ENCODE measurements at regions not wholly inside any gene's neighbourhood (a gene's known extent, or its start where the extent isn't known, plus 50 kb on each side); places are given as distances from the start of the nearest gene placed in this dataset.

DNA sequence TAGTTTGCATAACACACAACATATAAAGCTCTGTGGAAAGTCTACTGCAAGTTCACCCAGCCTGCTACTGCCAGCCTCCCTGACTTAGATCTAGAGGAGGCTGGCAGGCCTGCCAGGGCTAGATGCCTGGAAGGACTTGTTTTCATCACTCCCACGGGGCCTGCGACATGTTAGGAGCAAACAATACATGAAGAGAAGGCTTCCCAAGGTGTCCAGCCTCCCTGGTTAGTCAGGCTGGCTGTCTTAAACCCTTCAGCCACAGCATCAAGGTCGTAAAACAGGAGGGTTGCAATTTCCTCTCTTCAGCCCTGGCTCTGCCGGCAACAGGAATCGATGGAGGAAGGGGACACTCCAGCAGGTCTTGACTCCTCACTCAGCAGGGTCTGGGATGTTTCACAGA lies 104.5 kb downstream of the NGF start:
- no peak overlapping the region for H3K27ac Mint-ChIP-seq
- ATAC-seq (ENCODE audit: low read depth) (no peak), DNase-seq (ENCODE audit: low spot score in 2 of 2) (no peak)
- no peak overlapping the region for H3K4me3 Mint-ChIP-seq
- H3K36me3 Mint-ChIP-seq, result no peaks in the 10 kb centered on the region
- H3K9me3 Mint-ChIP-seq, result no peaks in the 10 kb centered on the region
- H3K27me3 Mint-ChIP-seq, result peaks cover 6% of the 10 kb centered on the region
- H3K4me1 Mint-ChIP-seq, result no peaks in the 10 kb centered on the region

DNA sequence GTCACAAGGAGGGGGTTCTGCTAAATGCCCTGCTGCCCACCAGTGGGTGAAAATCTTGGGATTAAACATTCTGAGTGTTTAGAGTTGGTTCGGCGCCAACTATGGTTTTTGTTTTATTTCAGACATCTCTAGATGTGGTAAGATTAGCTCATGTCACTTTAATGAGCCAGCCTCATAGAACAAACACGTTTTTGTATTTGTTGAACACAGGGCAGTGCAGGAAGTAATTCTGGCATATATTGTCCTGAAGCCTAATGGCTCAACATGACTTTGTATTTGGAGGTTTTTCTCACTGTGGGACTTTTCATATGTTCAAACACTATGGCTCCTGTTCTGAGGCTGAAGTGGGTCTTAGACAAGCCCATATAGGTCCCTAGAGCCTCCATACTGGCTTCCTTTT lies 107.8 kb downstream of the NGF start:
- Mint-ChIP-seq H3K36me3 (no peaks in the 10 kb centered on the region), H3K4me3 (no peak overlapping the region), H3K27me3 (peaks cover 2% of the 10 kb centered on the region), H3K27ac (no peak overlapping the region), H3K4me1 (no peaks in the 10 kb centered on the region), H3K9me3 (no peaks in the 10 kb centered on the region)
- no peak for ATAC-seq (ENCODE audit: low read depth)
- DNase-seq (ENCODE audit: low spot score in 2 of 2), result no peak

DNA sequence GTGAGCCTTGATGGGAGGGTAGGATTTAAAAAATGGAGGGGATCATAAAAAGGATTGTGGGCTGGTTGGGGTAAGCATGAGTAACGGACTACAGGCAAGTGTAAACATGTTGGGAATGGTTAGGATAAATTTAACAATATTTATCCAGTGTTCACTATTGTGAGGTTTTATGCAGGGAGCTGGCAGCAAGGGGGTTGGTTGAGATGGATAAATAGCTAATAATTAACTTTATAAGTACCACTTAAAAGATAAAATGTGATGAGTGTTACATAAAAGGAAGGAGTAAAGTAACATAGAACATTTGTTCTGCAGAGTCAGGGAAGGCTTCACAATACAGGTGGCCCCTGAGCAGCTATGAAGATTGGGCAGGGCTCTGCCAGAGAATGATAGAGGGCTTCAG lies 109.0 kb downstream of the NGF start:
- no peak for ATAC-seq (ENCODE audit: low read depth)
- DNase-seq (ENCODE audit: low spot score in 2 of 2), result no peak
- H3K9me3 Mint-ChIP-seq, result no peaks in the 10 kb centered on the region
- no peaks in the 10 kb centered on the region for H3K4me1 Mint-ChIP-seq
- H3K27ac Mint-ChIP-seq, result no peak overlapping the region
- H3K4me3 Mint-ChIP-seq, result no peak overlapping the region
- H3K27me3 Mint-ChIP-seq, result peaks cover 2% of the 10 kb centered on the region
- no peaks in the 10 kb centered on the region for H3K36me3 Mint-ChIP-seq

DNA sequence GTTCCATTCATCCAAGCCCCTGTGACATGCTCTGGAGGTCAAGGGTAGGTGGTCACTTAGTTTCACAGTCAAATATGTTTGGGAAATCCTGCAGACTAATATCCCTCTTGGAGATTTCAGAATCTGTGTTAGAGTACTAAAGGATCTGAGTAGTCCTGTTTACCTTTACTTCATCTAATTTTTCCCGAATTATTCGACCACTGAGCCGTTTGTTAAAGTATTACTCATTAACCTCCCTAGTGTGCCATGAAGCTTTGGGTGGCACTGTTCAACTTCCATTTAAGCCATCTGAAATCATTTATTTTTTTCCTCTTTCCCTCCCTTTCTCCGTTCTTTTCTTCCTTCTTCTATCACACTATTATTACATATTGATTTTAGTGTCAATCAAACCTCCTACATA lies 109.9 kb downstream of the NGF start:
- Mint-ChIP-seq H3K9me3 (no peaks in the 10 kb centered on the region), H3K36me3 (no peaks in the 10 kb centered on the region), H3K27ac (no peak overlapping the region), H3K4me3 (no peak overlapping the region), H3K4me1 (no peaks in the 10 kb centered on the region), H3K27me3 (peaks cover 2% of the 10 kb centered on the region)
- ATAC-seq (ENCODE audit: low read depth), result no peak
- no peak for DNase-seq (ENCODE audit: low spot score in 2 of 2)

DNA sequence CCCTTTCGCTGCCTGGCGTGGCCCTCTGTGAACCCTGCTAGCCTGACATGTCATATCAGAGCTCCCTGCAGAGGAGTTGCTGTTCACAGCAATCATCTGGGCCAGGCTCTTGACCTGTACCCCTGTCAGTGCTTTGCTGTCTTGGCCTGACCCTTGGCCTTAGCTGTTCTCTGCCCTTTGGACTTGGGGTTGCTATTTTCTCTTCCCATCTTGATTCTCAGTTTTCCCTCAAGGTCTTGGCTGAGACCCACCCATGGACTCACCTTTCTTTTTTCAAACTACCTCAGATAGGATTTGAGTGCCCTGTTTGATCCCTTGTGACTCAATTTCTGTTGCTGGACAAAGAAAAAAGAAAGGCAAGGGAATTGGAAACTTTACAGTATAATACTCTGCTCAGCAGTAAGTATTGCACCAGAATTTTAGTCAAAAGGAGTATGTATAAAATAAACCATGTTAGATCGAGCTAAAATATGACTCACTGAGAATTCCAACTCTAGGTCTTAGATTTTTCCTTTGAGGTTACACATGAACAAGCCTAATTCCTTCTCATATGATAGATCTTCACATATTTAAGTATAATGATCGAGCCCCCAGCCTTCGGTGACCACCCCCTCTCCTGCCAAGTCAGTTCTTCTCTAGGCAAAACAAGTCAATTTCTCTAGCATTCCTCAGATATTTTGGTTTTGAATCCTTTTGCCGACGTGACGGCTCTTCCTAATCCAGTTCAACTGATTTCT lies 110.5 kb downstream of the NGF start:
- Mint-ChIP-seq H3K27ac (no peak overlapping the region), H3K27me3 (peaks cover 2% of the 10 kb centered on the region), H3K36me3 (no peaks in the 10 kb centered on the region), H3K4me3 (no peak overlapping the region), H3K9me3 (no peaks in the 10 kb centered on the region), H3K4me1 (no peaks in the 10 kb centered on the region)
- DNase-seq (ENCODE audit: low spot score in 2 of 2), result no peak
- no peak for ATAC-seq (ENCODE audit: low read depth)

DNA sequence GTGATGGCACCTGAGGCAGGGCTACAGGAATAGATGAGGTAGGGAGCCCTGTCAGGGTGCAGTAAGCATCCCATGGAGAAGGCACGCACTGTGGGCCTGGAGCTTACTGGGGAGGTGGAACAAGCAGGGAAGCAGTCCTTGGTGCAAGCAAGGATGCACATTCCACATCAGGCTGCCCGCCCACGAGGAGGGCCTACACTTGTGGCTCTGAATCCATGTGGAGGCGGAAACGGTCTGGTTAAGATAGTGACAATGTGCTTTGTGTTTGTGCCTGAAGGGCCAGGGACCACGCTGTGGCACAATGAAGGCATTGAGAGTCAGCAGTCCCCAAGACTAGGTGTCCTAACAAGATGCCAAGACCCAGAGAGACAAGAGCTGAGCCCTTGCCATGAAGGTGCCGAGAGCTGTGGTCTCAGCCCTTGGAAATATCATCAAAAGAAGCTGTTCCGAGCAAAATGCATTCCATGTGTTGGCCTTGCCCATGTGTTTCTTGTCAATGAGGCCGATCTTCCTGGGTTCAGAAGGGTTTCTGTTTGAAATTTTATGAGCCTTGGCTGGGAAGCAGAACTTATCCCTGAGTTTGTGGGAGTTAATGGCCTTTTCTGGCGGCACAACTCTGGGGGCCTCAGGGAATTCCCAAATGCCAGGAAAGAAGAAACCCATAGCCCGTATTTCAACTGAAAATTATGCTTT lies 111.9 kb downstream of the NGF start:
- DNase-seq (ENCODE audit: low spot score in 2 of 2), result no peak
- no peak overlapping the region for H3K4me3 Mint-ChIP-seq
- no peaks in the 10 kb centered on the region for H3K4me1 Mint-ChIP-seq
- H3K27me3 Mint-ChIP-seq, result peaks cover 2% of the 10 kb centered on the region
- no peak for ATAC-seq (ENCODE audit: low read depth)
- H3K27ac Mint-ChIP-seq, result no peak overlapping the region
- no peaks in the 10 kb centered on the region for H3K9me3 Mint-ChIP-seq
- H3K36me3 Mint-ChIP-seq, result no peaks in the 10 kb centered on the region

DNA sequence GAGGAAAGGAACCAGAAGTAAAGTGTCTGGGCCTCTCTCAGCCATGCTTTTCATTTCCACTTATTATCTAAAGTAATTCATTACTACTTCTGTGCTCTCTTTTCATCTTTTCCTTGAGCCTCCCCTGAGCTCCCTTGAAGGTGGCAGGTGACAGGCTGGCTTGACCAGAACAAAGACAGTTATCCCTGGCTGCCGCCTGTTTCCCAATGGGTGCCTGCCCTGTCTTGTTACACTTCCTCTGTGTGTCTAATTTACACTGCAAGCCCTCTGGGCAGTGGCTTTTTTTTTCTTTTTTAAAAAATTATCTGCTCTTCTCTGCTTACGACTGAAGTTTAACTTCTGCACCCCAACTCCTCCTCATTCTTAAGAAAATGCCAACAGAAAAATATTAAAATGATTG lies 113.4 kb downstream of the NGF start:
- no peaks in the 10 kb centered on the region for H3K9me3 Mint-ChIP-seq
- no peak overlapping the region for H3K27ac Mint-ChIP-seq
- ATAC-seq (ENCODE audit: low read depth) (no peak), DNase-seq (ENCODE audit: low spot score in 2 of 2) (no peak)
- H3K4me3 Mint-ChIP-seq, result no peak overlapping the region
- H3K4me1 Mint-ChIP-seq, result no peaks in the 10 kb centered on the region
- peaks cover 2% of the 10 kb centered on the region for H3K27me3 Mint-ChIP-seq
- no peaks in the 10 kb centered on the region for H3K36me3 Mint-ChIP-seq

DNA sequence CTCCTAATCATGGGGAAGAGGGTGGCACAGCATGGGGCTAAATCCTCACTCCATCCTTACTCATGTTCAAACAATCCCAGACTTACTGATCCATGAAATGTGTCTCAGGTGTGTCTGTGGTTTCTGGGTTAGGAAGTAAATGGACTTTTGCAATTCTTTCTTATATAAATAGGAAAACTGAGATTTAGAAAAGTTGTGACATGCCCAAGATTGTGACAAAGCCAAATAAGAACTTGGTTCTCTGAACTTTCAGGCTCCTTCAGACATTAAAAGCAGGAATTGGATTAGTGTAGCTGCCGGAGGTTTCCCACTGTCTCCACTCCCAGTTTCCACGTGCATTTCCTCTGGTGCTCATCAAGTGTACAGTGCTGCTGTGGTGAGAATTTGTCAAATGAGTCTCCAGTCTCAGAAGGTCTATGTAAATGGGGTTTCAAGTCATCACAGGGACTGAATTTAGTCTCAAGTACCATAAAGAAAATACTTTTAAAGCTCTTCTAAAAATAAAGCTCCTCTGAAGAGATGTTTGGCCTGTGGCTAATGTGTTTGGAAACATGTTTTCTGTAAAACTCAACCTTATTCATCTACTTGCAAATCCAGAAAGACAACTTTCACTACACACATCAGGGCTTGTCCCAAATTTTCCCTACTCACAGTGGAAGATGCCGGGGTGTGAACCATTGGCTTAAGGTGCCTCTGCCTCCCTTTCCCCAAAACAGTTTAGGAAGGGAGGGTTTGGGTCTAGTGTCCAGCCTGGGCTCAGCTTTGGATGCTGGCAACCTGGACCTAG lies 115.2 kb downstream of the NGF start:
- H3K9me3 Mint-ChIP-seq, result no peaks in the 10 kb centered on the region
- no peak overlapping the region for H3K4me3 Mint-ChIP-seq
- H3K4me1 Mint-ChIP-seq, result no peaks in the 10 kb centered on the region
- peaks cover 4% of the 10 kb centered on the region for H3K27me3 Mint-ChIP-seq
- DNase-seq (ENCODE audit: low spot score in 2 of 2) (no peak), ATAC-seq (ENCODE audit: low read depth) (no peak)
- H3K36me3 Mint-ChIP-seq, result no peaks in the 10 kb centered on the region
- H3K27ac Mint-ChIP-seq, result no peak overlapping the region

DNA sequence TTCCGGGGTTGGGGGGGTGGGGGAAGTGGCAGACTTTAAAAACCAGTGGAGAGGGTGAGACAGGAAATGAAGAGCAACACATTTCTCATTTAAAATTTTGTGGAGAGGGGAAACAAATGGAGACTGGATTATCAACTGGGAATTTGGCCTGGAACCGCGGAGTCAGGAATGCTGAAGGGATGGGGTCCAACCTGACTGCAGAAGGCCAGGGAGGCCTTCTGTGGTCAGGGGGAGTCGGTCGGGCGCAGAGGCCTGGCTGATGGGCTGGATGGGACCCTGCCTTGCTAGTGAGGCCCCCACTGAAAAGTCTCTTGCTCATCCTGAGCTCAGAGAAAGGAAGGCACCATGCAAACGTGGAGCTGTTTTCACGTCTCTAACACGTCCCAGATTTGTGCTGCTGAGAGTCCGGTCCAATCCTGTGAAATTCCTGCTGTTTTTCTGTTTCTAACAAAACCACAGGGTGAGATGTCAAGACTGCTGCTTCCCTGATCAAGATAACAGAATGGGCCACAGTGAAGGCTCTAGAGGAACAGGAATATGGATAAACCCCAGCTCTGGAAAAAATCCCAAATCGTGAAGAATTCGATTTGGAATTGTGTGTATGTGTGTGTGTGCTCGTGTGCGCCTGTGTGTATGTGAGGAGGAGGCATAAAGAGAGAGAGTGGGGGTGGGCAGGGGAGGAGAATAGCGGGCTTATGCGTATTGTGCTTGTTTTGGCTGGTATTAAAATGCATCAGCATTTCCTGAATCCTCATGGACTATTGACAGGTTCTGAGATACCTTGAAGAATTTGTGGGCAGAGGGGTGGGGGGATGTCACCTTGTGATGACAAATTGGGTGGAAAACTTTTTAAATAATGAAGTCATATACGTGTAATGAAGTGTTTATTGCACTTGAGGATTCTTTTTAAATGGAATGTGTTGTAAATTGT lies 117.4 kb downstream of the NGF start:
- no peaks in the 10 kb centered on the region for H3K9me3 Mint-ChIP-seq
- no peak overlapping the region for H3K27ac Mint-ChIP-seq
- H3K36me3 Mint-ChIP-seq, result no peaks in the 10 kb centered on the region
- ATAC-seq (ENCODE audit: low read depth) (no peak), DNase-seq (ENCODE audit: low spot score in 2 of 2) (no peak)
- H3K27me3 Mint-ChIP-seq, result peaks cover 13% of the 10 kb centered on the region
- no peak overlapping the region for H3K4me3 Mint-ChIP-seq
- H3K4me1 Mint-ChIP-seq, result no peaks in the 10 kb centered on the region

DNA sequence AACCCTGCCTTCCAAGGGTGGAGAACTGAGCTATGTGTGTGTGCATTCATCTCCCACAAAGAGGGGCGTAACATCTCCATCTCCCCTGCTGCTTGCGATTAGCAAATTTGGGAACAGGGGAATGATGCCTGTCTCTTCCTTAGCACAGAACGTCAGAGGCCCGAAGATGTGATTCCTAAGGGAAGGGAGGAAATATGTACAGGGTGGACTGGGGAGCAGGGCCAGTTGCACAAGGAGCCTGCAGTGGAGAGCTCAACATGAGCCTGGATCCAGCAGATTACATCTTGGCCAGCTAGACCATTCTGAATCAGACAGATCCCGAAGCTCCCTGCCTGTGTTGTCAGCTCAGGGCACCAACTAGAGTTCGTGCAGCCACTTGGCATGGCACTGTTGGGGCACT lies 118.1 kb downstream of the NGF start:
- Mint-ChIP-seq H3K4me1 (no peaks in the 10 kb centered on the region), H3K36me3 (no peaks in the 10 kb centered on the region), H3K4me3 (no peak overlapping the region), H3K9me3 (no peaks in the 10 kb centered on the region), H3K27ac (no peak overlapping the region), H3K27me3 (peaks cover 13% of the 10 kb centered on the region)
- DNase-seq (ENCODE audit: low spot score in 2 of 2), result no peak
- ATAC-seq (ENCODE audit: low read depth), result no peak

DNA sequence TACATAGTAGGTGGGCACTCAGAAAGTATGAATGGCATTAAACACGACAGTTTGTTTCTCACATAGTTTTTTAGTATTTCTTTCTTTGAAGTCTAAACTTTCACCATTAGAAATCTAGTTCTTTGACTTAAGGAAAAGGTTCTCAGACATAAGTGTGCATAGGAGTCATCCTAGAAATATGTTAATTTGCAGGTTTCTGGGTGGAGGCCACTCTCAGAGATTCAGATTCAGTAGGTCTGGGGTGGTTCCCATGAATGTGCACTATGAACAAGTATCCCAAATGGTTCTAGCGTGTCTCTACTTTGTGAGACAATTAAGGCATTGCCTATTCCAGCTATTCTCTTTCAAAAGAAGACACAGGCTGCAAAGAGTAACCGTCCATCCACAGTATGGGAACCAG lies 119.3 kb downstream of the NGF start:
- ATAC-seq (ENCODE audit: low read depth), result no peak

DNA sequence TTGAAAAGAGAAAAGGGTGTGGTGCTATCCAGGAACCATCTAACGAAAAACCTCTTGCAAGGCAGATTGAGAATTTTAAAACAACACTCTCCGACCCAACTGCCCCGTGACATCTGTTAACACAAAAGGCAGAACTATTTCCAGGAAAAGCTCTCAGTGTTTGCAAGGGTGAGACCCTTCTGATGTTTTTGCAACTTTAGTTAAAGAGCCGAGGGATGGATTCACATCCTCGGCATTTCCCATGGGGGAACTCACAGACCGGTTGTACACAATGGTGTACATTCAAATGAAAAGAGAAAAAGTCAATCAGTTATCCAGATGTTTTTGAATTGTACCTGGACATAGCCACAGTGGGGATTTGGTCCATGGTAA lies 120.0 kb downstream of the NGF start:
- DNase-seq (ENCODE audit: low spot score in 2 of 2), result no peak
- Mint-ChIP-seq H3K4me3 (no peak overlapping the region), H3K27me3 (peaks cover 13% of the 10 kb centered on the region), H3K36me3 (no peaks in the 10 kb centered on the region), H3K27ac (no peak overlapping the region), H3K9me3 (no peaks in the 10 kb centered on the region), H3K4me1 (no peaks in the 10 kb centered on the region)
- no peak for ATAC-seq (ENCODE audit: low read depth)

More for the DNA sequence above, 119.3 kb downstream of the NGF start:
- Mint-ChIP-seq H3K4me3 (no peak overlapping the region), H3K27ac (no peak overlapping the region), H3K36me3 (no peaks in the 10 kb centered on the region), H3K9me3 (no peaks in the 10 kb centered on the region), H3K4me1 (no peaks in the 10 kb centered on the region), H3K27me3 (peaks cover 13% of the 10 kb centered on the region)
- DNase-seq (ENCODE audit: low spot score in 2 of 2), result no peak

DNA sequence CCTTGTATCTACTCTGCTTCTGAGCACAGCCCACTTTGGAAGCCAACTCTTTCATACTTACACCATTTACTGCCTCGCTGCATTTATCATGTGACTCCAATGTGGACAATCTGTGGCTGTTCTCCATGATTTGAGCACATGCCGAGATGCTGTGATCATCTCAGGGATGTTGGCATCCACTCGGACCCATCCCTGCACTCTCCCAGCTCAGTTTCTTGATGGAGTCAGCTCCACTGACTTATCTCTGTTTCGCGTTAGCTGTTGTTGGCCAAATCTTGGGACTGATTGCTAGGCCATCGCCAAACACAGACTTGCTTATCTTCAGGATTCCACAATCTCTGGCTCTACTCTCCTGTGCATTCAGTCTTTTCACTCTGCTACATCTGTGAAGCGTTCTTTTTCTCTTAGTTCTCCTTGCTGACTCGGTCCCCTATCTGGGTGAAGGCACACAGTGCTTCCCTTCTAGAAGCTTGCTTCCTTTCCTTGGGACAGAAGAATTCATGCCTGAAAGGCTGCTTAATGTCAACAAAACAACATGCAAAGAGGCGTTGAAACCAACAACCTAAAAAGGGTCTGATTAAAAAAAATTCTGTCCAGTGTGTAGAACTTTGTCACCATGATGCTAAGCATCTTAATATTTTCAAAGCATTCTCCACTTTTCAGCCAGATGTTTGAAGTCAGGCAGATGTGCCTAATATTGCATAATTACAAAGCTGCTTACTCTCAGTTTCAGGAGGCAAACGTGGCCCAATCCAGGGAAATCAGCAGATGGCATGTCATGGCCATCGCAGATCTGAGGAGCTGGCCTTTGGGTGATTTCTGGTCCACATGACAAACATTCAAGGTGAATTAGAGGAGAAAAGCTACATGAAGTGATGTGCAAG lies 120.7 kb downstream of the NGF start:
- ATAC-seq (ENCODE audit: low read depth) (no peak), DNase-seq (ENCODE audit: low spot score in 2 of 2) (no peak)
- H3K27ac Mint-ChIP-seq, result no peak overlapping the region
- peaks cover 13% of the 10 kb centered on the region for H3K27me3 Mint-ChIP-seq
- no peak overlapping the region for H3K4me3 Mint-ChIP-seq
- H3K36me3 Mint-ChIP-seq, result no peaks in the 10 kb centered on the region
- no peaks in the 10 kb centered on the region for H3K4me1 Mint-ChIP-seq
- H3K9me3 Mint-ChIP-seq, result no peaks in the 10 kb centered on the region

Measured in memory B cell (primary cell).